Activated naive CD4-positive, alpha-beta T cell treated with anti-CD3 and anti-CD28 coated beads for 36 hours (primary cell): ENCODE measurements at regions not wholly inside any gene's neighbourhood (a gene's known extent, or its start where the extent isn't known, plus 50 kb on each side); places are given as distances from the start of the nearest gene placed in this dataset.

ENCODE experiments used
- CTCF ChIA-PET: fragments of 350-600 bp; sonication (Branson Sonifier 250); formaldehyde crosslinking; loops from one replicate; lab custom pipeline; 2021; ENCODE audit warnings: antibody characterized with exemption; lab: Charles Lee
- DNase-seq: peaks from one replicate; pipeline ENCODE4 v3.0.0-alpha.2; 2020
- H3K27ac Mint-ChIP-seq: one replicate; pipeline ENCODE4 v1.8.0; 2021; ENCODE audit warnings: mild to moderate bottlenecking, mixed read lengths
- H3K27me3 Mint-ChIP-seq: one replicate; pipeline ENCODE4 v1.8.0; 2021; ENCODE audit warnings: low read depth, mixed read lengths
- H3K36me3 Mint-ChIP-seq: one replicate; pipeline ENCODE4 v1.8.0; 2021; ENCODE audit warnings: low read depth, mixed read lengths
- H3K4me1 Mint-ChIP-seq: one replicate; pipeline ENCODE4 v1.8.0; 2021; ENCODE audit warnings: low read depth, mixed read lengths
- H3K4me3 Mint-ChIP-seq: one replicate; pipeline ENCODE4 v1.8.0; 2021; ENCODE audit warnings: mild to moderate bottlenecking, moderate library complexity, mixed read lengths
- H3K9me3 Mint-ChIP-seq: one replicate; pipeline ENCODE4 v1.8.0; 2021; ENCODE audit warnings: mixed read lengths
- intact Hi-C: fragments of 100-400 bp; cut with micrococcal nuclease; formaldehyde crosslinking; loops from one replicate; pipeline ENCODE4 v1.15.1; 2023

- H3K27ac Mint-ChIP-seq: no peak overlapping the region
- no peaks in the 10 kb centered on the region for H3K4me1 Mint-ChIP-seq
- no peak overlapping the region for H3K4me3 Mint-ChIP-seq
- peaks cover 12% of the 10 kb centered on the region for H3K27me3 Mint-ChIP-seq
- no peaks in the 10 kb centered on the region for H3K36me3 Mint-ChIP-seq
- intact Hi-C loops: no loop called here
- no peaks in the 10 kb centered on the region for H3K9me3 Mint-ChIP-seq
- CTCF ChIA-PET: no interaction called here
- DNase-seq: no peak
Measured at GRCh38 chr15:39154227-39154638, 426.6 kb upstream of the THBS1 start.

DNA sequence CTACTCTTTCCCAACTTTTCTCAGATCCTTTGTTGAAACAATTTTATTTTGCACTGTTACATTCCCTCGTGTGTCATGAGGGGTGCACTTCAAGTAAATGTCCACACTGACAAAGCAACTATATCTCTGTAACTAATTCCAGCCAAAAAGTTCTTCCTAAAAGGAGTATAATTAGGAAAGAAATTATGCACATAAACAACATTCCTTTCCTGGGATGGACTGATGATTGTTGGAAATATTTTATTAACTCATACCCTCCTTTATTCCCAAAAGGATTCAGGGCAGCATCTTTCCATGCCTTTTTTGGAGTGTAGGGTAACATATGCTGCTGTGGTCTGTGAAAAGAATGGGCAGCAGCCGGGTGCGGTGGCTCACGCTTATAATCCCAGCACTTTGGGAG is 426.1 kb upstream of the THBS1 start:
- Mint-ChIP-seq H3K9me3 (no peaks in the 10 kb centered on the region), H3K36me3 (no peaks in the 10 kb centered on the region), H3K27ac (no peak overlapping the region), H3K4me3 (no peak overlapping the region), H3K4me1 (no peaks in the 10 kb centered on the region), H3K27me3 (peaks cover 10% of the 10 kb centered on the region)
- CTCF ChIA-PET: interaction anchor here (0.6 kb wide), 1 partner anchor 42 kb away, joined by 3 read pairs; no protein-coding TSS in a partner anchor
- intact Hi-C loops: no loop called here
- DNase-seq: no peak

DNA sequence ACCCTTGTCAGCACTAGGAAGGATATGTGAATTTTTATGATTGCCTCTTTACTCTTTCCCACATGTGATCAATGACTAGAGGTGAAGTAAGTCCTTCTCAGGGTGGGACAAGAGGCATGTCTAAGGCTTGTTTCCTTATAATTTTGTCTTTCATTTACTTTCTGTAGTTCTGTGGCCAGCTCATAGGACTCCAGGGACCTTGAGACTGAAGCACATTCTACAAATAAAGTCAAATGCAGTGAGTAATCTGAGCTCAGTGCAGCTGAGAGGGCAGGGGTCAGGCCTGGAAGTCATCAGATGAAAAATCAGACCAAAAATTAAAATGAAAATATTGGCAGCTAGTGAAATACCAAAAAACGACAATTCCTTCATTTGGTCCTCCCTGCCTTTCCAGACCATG is 424.7 kb upstream of the THBS1 start:
- no peaks in the 10 kb centered on the region for H3K9me3 Mint-ChIP-seq
- H3K27ac Mint-ChIP-seq: no peak overlapping the region
- H3K36me3 Mint-ChIP-seq: no peaks in the 10 kb centered on the region
- CTCF ChIA-PET: interaction anchor here (0.7 kb wide), 1 partner anchor 34 kb away, joined by 3 read pairs; no protein-coding TSS in a partner anchor
- no peaks in the 10 kb centered on the region for H3K4me1 Mint-ChIP-seq
- peaks cover 7% of the 10 kb centered on the region for H3K27me3 Mint-ChIP-seq
- no peak for DNase-seq
- no peak overlapping the region for H3K4me3 Mint-ChIP-seq
- intact Hi-C loops: no loop called here

DNA sequence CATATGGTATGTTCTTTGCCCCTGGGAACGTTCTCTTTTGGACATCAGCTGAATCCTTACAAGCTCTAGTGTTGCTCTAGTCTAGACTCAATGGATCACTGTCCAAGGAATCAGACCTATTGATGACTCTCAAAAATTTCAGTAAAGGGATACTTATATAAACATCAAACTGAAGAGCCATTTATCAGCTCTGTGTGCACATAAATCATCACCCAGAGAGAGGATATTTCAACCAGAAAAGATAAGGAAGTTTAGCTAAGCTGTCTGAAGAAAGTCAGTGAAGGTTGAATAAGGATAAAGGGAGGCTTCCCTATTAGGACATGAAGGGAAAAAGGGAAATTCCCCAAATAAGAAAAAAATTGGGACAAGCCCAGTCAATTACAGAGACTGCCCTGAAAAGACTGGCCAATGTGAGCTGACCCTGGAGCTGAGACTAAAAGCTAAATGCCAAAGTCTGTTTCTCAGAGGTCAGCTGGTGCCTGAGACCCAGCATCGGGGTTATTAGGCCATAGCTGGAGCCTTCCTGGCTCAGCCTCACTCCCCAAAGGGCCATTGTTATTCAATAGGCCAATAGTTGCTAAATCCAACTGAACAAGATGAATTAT is 424.1 kb upstream of the THBS1 start:
- Mint-ChIP-seq H3K27ac (no peak overlapping the region), H3K4me1 (no peaks in the 10 kb centered on the region), H3K9me3 (no peaks in the 10 kb centered on the region), H3K27me3 (peaks cover 6% of the 10 kb centered on the region), H3K36me3 (no peaks in the 10 kb centered on the region), H3K4me3 (no peak overlapping the region)
- CTCF ChIA-PET: interaction anchor here (0.7 kb wide), 1 partner anchor 34 kb away, joined by 3 read pairs; no protein-coding TSS in a partner anchor
- DNase-seq: no peak
- intact Hi-C loops: no loop called here

DNA sequence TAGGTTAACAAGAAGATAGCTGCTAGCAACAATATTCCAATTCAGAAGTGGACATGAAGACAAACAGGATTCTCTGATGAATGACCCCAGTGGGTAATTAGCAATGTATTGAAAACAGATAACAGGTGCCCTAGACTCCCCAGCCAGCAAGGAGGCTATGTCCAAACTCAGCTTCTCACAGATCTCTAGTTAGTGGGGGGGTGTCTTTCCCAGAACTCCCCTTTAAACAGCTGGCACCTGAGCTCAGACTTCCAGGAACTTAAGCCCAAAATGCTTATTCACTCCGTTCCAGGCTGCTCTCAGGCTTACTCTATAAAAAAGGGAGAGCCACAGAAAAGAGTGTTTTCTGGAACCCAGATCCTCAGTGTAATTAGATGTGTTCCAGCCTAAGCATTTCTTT is 423.0 kb upstream of the THBS1 start:
- H3K4me3 Mint-ChIP-seq: no peak overlapping the region
- H3K27me3 Mint-ChIP-seq: peaks cover 8% of the 10 kb centered on the region
- no peak overlapping the region for H3K27ac Mint-ChIP-seq
- H3K4me1 Mint-ChIP-seq: no peaks in the 10 kb centered on the region
- intact Hi-C loops: no loop called here
- H3K9me3 Mint-ChIP-seq: peaks cover 6% of the 10 kb centered on the region
- CTCF ChIA-PET: no interaction called here
- no peak for DNase-seq
- H3K36me3 Mint-ChIP-seq: no peaks in the 10 kb centered on the region

GRCh38 chr15:39159833-39160232 is 421.0 kb upstream of the THBS1 start:
- no peak for DNase-seq
- Mint-ChIP-seq H3K27ac (no peak overlapping the region), H3K9me3 (peaks cover 6% of the 10 kb centered on the region), H3K27me3 (peaks cover 19% of the 10 kb centered on the region), H3K4me3 (no peak overlapping the region), H3K36me3 (no peaks in the 10 kb centered on the region), H3K4me1 (peaks cover under 1% of the 10 kb centered on the region)
- CTCF ChIA-PET: no interaction called here
- intact Hi-C loops: no loop called here

DNA sequence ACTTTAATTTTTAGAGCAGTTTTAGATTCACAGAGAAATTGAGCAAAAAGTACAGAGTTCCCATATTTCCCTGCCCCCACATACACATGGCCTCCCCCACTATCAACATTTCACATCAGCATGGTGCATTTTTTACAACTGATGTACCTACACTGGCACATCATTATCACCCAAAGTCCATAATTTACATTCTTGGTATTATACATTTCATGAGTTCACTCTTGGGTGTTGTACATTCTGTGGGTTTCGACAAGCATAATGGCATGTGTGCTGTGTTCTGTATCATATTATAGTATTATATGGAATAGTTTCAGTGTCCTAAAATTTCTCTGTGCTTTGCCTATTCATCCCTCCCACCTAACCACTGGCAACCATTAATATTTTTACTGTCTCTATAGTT is 419.8 kb upstream of the THBS1 start:
- DNase-seq: no peak
- CTCF ChIA-PET: no interaction called here
- H3K4me3 Mint-ChIP-seq: no peak overlapping the region
- H3K27me3 Mint-ChIP-seq: peaks cover 20% of the 10 kb centered on the region
- peaks cover 6% of the 10 kb centered on the region for H3K9me3 Mint-ChIP-seq
- H3K36me3 Mint-ChIP-seq: no peaks in the 10 kb centered on the region
- H3K27ac Mint-ChIP-seq: no peak overlapping the region
- intact Hi-C loops: no loop called here
- peaks cover 2% of the 10 kb centered on the region for H3K4me1 Mint-ChIP-seq

DNA sequence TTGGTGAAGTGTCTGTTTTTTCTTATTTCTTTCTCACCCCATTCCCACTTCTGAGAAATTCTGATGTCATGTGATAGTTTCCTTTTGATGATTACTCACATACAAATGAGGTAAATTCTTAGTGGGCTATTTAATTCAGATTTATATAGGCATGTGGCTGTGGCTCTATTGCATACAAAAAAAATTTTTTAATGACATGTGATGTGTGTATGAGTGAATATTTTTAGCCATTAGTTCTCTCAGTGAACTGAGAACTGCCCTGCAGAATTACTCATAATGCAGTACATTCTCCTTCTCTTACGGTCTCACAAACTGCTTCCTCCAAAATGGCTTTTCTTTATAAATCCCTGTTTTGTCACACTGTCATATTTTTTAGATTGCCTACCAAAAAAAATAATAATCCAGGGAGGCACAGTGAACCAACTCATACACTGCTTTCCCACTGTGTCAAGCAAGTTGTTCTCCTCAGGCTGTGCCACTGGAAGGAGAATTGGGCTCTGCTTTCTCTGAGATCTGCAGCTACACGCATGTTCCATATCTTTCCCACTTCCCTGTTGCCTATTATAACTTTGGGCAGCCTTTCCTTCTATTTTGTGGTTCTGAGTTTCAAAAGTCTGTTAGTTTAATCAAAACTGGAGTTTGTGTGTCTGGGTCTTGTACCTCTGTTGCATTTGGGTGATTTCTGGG is 415.7 kb upstream of the THBS1 start:
- Mint-ChIP-seq H3K4me3 (no peak overlapping the region), H3K27me3 (peaks cover 23% of the 10 kb centered on the region), H3K27ac (no peak overlapping the region), H3K9me3 (peaks cover 6% of the 10 kb centered on the region), H3K4me1 (peaks cover 2% of the 10 kb centered on the region), H3K36me3 (no peaks in the 10 kb centered on the region)
- intact Hi-C loops: no loop called here
- CTCF ChIA-PET: no interaction called here
- DNase-seq: no peak

GRCh38 chr15:39167164-39168058 is 413.5 kb upstream of the THBS1 start:
- Mint-ChIP-seq H3K36me3 (no peaks in the 10 kb centered on the region), H3K27me3 (peaks cover 23% of the 10 kb centered on the region), H3K9me3 (peaks cover 2% of the 10 kb centered on the region), H3K27ac (no peak overlapping the region), H3K4me1 (peaks cover 2% of the 10 kb centered on the region), H3K4me3 (no peak overlapping the region)
- DNase-seq: no peak
- CTCF ChIA-PET: no interaction called here
- intact Hi-C loops: no loop called here

DNA sequence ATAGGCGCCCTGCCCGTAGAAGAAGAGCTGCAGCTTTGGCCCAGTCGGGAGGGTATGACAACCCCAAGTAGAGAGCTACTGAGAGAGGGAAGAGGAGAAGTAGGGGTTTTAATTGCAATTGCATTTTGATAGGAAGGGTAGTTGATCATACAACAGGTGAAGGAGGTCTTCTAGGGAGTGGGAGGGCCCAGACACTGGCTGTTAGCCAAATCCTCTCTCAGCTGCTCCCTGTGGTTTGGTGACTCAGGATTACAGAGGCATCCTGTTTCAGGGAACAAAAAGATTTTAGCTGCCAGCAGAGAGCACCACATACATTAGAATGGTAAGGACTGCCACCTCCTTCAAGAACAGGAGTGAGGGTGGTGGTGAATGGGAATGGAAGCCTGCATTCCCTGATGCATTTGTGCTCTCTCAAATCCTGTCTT is 408.9 kb upstream of the THBS1 start:
- Mint-ChIP-seq H3K9me3 (no peaks in the 10 kb centered on the region), H3K36me3 (no peaks in the 10 kb centered on the region), H3K4me1 (no peaks in the 10 kb centered on the region), H3K27ac (no peak overlapping the region), H3K27me3 (peaks cover 13% of the 10 kb centered on the region), H3K4me3 (no peak overlapping the region)
- CTCF ChIA-PET: interaction anchor here (0.8 to 1.0 kb wide), 2 partner anchors 10 to 42 kb away, joined by 3 to 5 read pairs; no protein-coding TSS in a partner anchor
- peak; percentile 68 for DNase-seq
- intact Hi-C loops: loop anchor here (1.0 to 10.0 kb wide), 3 partner anchors 255 to 583 kb away; no protein-coding TSS in a partner anchor

DNA sequence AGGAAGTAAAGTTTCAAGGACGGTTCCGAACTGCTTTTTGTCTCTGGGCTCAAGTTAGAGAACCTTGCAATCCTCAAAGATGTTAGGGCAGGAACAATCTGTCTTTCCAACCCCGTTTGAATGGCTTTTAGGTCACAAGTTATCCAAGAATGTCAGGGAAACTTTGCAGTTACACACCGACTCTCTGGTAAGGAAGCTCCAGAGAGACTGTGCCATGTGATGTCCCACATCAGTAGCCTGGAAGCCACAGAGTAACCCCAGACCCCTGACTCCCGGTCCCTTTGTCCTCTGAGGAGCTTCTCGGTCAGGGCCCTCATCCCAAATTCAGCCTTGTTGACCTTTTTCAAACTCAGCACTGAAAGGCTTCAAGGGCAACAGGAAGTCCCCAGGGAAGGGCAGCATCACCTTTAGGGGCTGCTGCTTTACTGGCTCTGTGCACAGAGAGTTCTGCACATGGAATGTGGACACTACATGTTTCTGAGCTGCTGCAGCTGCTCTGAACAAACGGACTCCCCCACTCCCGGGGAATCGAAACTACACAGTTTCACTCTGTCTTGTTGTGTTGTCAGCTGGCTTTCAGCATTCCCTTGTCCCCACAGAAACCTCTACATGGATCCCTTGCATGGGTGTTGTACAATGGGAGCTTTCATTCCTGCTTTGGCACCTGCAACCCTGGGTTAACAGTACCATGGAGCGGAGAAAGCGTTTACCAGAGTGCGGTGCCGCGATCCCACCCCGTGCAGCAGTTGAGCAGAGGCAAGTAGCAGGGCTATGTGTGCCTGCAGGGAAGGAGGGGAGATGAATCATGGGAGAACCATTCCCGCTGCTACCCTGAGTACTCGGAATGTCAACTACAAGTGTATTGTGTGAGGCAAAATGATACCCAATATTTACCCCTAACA is 408.2 kb upstream of the THBS1 start:
- H3K27me3 Mint-ChIP-seq: peaks cover 8% of the 10 kb centered on the region
- H3K4me1 Mint-ChIP-seq: no peaks in the 10 kb centered on the region
- intact Hi-C loops: loop anchor here (1.0 to 10.0 kb wide), 3 partner anchors 254 to 582 kb away; no protein-coding TSS in a partner anchor
- no peak for DNase-seq
- CTCF ChIA-PET: interaction anchor here (0.6 to 1.0 kb wide), 3 partner anchors 9 to 126 kb away, joined by 3 to 5 read pairs (median 3); no protein-coding TSS in a partner anchor
- H3K36me3 Mint-ChIP-seq: no peaks in the 10 kb centered on the region
- no peak overlapping the region for H3K27ac Mint-ChIP-seq
- H3K9me3 Mint-ChIP-seq: no peaks in the 10 kb centered on the region
- H3K4me3 Mint-ChIP-seq: no peak overlapping the region
